Right hindlimb (tissue), 1 donor: ENCODE measurements at regions not wholly inside any gene's neighbourhood (a gene's known extent, or its start where the extent isn't known, plus 50 kb on each side); places are given as distances from the start of the nearest gene placed in this dataset.

ENCODE experiments used
- DNase-seq: peaks from one replicate; pipeline ENCODE4 v3.0.0-alpha.2; 2018

GRCh38 chr6:47360388-47360787 lies 50.7 kb upstream of the TNFRSF21 start:
- DNase-seq, result no peak

- no peak for DNase-seq
Observed at GRCh38 chr6:47362857-47363461, 53.3 kb upstream of the TNFRSF21 start.

DNA sequence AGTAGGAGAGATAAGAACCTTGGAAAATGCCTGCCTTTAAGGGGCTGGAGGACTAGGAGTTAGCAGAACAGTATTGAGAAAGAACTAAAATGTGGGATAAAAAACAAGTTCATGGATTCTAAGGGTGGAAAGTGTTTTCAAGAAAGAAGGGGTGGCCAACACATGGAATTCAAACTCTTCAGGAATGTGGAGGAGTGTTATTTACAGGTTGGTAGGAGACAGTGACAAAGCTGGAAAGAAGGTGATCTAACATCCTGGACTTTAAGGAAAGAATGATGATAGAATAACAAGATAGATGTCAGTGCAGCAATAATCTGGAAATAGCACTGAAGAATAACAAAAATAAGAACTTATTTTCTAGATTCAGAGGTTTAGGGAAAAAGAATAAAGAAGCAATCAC lies 54.0 kb upstream of the TNFRSF21 start:
- DNase-seq, result no peak

GRCh38 chr6:47366335-47366890 lies 56.7 kb upstream of the TNFRSF21 start:
- no peak for DNase-seq

- no peak for DNase-seq
Observed at GRCh38 chr6:47371139-47371869, 61.6 kb upstream of the TNFRSF21 start.

- no peak for DNase-seq
Observed at GRCh38 chr6:47371870-47372255, 62.2 kb upstream of the TNFRSF21 start.

- no peak for DNase-seq
Observed at GRCh38 chr6:47372318-47372717, 62.6 kb upstream of the TNFRSF21 start.

DNA sequence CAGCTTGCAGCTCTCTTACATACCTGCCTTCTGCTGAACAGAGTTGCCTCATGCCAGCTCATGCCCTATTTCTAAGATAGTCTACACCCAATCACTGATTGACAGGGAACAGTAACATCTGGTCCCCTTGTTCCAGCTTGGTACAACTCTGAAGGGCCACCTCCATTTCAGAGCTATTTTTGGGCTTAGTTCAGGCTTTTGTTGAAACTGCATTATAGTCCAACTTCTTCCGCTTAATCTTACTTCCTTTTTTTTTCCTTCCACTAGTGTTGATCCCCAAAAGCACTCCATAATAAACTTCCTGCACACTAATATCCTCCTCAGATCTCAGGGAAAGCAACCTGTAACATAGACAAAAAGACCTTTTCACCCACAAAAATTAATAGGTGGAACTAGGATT lies 65.7 kb upstream of the TNFRSF21 start:
- DNase-seq, result no peak

DNA sequence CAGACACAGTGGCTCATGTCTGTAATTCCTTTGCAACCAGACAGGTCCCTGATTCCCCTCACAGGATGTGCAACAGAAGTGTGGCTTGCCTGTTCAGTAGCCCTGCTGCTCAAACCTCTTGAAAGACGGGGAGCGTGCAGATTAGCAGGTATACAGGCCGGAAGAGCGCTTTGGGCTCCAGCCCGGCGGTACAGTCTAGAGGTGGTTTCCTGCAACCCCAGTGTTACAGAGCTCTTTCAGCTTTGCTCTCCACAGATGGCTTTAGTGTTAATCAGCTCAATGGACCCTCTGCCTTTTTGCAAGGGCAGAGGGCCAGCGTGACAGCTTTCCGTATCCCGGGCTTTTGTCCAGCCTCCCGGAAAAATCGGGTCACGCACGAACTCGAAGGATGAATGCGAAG lies 67.2 kb upstream of the TNFRSF21 start:
- DNase-seq, result no peak

DNA sequence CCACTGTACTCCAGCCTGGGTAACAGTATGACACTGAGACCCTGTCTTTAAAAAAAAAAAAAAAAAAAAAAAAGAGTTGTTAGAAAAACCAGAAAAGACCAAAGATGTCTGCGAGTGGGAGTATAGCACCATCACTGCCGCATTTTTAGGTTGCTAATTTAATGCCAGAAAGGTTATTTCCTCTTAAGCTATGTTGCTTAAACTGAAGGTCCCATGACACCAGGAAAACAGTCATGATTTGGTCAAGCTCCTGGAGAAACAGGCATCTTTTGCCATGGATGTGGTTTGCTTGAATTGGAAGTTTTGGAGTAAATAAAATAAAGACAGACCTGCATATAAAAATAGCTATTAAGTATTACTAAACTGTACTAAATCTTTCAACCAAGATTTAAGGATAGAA lies 68.3 kb upstream of the TNFRSF21 start:
- no peak for DNase-seq

DNA sequence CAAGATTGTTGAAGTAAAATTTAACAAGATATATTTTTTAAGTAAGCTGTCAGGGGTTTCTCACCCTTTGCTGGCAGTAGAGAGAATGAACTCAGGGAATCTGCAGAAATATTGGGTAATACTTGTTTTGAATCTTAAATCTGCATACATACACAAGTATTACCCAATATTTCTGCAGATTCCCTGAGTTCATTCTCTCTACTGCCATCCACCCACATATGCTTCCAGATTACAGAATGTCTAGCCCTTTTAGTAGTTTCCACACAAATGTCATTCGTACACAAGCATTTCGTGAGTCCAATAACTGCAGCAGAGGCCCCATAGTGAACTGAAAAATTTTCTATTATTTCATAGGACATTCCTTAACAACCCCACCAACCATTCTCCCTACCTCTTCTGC lies 69.6 kb upstream of the TNFRSF21 start:
- no peak for DNase-seq

DNA sequence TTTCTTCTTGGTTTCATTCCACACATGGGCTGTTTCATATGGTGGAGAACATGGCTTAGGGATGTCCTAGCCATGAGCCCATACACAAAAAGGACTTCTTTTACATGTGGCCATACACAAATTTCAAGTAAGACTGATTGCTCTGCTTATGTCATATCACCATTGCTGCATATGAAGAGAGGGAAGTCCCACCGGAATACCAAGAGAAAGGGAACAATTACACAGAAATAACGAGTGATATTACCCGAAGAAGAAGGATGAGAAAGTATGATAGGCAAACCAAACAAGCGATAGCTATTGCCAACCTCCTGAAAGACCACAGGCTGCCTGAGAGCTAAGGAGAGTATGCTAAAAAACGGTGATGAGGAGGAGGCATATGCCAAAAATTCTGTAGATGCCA lies 70.5 kb upstream of the TNFRSF21 start:
- DNase-seq, result no peak

GRCh38 chr6:47381036-47381435 lies 71.3 kb upstream of the TNFRSF21 start:
- DNase-seq, result no peak

DNA sequence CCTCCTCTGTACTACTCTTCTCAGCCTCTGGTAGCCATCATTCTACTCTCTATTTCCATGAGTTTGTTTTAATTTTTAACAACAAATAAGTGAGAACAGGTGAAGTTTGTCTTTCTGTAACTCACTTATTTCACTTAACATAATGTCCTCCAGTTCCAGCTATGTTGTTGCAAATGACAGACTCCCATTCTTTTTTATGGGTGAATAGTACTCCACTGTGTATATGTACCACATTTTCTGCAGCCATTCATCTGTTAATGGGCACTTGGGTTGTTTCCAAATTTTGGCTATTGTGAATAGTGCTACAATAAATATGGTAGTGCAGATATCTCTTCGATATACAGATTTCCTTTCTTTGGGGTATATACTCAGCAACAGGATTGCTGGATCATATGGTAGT lies 73.7 kb upstream of the TNFRSF21 start:
- DNase-seq, result no peak

DNA sequence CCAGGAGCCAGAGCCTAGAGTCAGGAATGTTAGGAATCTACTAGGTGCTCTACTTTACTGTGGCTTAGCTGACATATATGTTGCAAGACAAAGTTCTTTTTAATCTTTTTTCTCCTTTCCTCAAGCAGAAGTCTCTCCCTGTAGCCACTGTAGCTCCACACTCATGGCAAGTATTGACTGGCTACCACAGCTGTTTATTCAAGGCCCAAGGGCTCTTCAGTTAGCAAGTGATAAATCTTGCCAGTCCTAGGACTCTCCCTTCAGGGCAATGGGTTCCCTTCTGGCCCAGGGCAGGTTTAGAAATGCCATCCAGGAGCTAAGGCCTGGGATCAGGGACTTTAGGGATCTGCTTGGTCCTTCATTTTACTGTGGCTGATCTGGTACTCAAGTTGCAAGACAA lies 82.0 kb upstream of the TNFRSF21 start:
- no peak for DNase-seq

- DNase-seq, result no peak
Observed at GRCh38 chr6:47392251-47392650, 82.5 kb upstream of the TNFRSF21 start.

GRCh38 chr6:47396401-47397069 lies 81.1 kb upstream of the CD2AP start:
- DNase-seq, result no peak

DNA sequence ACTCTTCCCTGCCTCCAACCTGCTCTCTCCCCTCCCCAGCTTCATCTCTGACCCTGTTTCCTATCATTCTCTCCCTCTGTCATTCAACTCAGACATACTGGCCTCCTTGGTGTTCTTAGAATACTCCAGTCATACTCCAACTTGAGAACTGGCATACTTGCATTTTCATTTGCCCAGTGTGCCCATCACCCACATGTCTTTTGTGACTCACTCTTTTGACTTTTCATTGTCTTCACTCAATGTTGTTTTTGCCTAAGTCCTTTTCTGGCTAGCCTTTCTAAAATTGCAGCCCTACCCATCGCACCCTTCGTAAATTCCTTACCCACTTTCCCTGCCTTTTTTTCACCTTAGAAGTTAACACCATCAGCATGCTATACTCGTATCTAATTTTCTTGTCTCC lies 77.0 kb upstream of the CD2AP start:
- no peak for DNase-seq

DNA sequence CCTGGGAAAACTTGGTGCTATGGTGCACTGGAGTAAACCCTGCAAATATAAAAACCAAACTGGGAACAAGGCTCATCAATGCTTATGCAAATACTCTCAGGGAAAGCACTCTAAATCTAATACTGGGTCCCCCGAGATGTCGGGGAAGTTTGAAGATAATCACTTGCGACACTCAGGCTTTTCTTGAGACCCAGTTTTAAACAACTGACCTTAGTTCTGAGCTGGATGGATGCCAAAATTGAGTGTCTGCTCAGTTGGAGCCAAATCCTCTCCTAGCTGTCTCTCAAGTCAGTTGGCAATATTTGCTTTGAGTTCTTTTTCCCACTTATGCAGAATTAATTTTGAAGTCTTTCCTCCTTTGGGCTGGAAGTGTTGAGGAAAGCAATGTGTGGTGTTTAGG lies 75.5 kb upstream of the CD2AP start:
- no peak for DNase-seq

- DNase-seq, result no peak
Observed at GRCh38 chr6:47403056-47403455, 74.5 kb upstream of the CD2AP start.

DNA sequence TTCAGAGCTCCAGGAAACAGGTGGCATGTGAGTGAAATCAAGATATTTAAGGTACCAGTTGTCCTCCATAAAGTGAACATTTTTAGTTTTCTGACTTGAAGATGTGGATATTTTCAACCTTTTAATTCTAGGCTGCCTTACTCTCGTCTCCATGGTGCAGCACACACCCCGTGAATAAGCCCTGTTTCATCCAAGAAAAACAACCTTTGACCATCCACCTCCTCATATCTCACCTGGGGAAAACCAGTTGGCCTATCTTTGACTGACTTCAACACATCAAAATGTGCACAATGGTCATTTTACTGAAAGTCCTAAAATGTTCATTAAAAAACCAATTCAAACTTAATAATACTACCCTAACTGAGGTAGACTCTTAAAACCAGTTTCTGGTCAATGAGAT lies 73.8 kb upstream of the CD2AP start:
- no peak for DNase-seq

DNA sequence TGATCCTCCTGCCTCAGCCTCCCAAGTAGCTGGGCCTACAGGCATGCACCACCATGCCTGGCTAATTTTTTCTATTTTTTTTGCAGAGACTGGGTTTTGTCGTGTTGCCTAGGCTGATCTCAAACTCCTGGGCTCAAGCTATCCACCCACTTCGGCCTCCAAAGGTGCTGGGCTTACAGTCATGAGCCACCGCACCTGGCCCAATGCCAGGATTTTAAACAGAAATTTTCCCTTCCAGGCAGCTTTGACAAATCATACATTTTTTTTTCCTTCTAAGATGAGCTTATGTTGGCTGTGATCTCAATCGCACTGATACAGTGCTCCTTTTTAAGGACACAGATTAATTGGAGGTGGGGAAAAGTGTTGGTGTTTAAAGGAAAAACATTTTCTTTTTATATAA lies 73.2 kb upstream of the CD2AP start:
- DNase-seq, result no peak

- no peak for DNase-seq
Observed at GRCh38 chr6:47405273-47405672, 72.3 kb upstream of the CD2AP start.
